DMS79 treated with DMSO at 0.1 percent for 48 hours (cell line): ENCODE measurements at regions not wholly inside any gene's neighbourhood (a gene's known extent, or its start where the extent isn't known, plus 50 kb on each side); places are given as distances from the start of the nearest gene placed in this dataset.
"Not testable (repeated sequence)": the region's sequence is repeated elsewhere in the genome, so short reads cannot be mapped to it uniquely, and the experiment has no call there.

Experiments used
- DNase-seq: peaks from one replicate; lab custom pipeline; 2025; lab: John Stamatoyannopoulos, UW

DNA sequence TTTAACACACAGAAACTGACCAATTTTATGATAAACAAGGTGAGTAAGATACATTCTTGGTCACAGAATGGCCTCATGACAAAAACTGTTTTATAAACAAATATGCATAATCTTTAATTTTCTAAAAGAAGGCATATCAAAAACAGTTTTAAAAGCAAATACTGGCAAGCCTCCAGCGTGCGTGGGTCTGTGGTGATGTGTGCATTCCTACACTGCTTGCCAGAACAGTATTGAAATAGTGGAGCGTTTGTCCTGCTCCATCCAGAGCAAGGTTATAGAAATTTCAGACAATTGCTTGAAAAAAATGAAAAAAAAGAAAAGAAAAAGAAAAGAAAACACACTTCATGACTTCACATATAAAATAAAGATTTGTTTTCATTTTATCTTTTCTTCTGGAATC, 140.9 kb downstream of the MZT1 start:
- no peak for DNase-seq

DNA sequence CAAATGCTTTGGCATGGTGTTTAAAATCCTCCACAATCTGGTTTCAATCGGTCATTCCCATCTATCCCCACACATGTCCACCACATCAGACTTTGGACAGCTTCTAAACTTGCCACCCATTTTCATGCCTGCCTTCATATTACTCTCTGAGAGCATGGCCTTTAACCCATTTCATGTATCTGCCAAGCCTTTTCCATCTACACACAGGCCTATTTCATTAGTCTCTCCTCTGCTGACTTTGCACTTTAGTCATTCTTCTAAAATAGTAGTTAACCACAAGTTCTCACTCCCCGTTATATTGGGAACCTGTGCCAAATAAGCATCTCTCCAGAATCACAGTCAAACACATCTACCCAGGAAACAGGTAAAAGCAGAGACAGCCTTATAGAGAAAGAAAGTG, 142.2 kb downstream of the MZT1 start:
- DNase-seq, result no peak

- DNase-seq, result no peak
Measured at GRCh38 chr13:72571191-72571590, 156.2 kb downstream of the MZT1 start.

GRCh38 chr13:72570019-72570418, 157.4 kb downstream of the MZT1 start:
- no peak for DNase-seq

DNA sequence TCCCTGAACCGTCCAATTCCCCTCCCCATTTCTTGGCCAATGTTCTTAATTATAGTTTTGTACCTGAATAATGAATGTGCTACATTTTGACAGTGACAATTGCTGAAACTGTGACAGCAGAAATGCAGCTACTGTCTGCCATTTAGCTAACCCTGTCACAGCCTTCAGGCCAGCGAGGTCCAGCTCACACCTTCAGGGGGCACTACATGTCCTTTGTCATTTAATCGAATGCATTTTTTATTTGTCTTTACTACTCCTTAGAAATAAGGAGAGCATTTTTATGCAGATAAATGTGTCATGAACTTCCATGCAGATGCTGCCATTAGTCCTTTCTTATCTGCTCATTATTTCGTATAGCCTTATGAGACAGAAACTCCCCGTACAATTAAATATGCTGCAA, 159.9 kb downstream of the MZT1 start:
- DNase-seq, result no peak

GRCh38 chr13:72566526-72566925, 160.9 kb downstream of the MZT1 start:
- DNase-seq, result no peak

DNA sequence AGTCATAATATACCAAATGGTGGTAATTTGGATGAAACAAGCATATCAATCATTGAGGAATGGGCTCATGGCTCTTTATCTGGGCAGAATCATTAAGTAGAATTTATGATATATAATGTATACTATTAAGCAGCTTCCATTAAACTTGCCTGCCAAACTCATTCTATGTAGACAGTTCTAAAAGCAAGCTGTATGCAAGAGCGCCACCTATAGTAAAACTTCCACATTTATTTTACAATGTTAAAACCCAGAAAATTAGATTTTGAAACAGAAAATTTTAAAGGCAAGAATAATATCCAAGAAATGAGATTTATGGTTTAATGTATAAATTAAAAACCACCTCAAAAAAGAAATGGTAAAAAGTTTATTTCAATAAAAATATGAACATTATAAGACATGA, 161.5 kb downstream of the MZT1 start:
- DNase-seq, result no peak

- no peak for DNase-seq
Measured at GRCh38 chr13:72562686-72563085, 164.7 kb downstream of the MZT1 start.

GRCh38 chr13:72561791-72562190, 165.6 kb downstream of the MZT1 start:
- no peak for DNase-seq

DNA sequence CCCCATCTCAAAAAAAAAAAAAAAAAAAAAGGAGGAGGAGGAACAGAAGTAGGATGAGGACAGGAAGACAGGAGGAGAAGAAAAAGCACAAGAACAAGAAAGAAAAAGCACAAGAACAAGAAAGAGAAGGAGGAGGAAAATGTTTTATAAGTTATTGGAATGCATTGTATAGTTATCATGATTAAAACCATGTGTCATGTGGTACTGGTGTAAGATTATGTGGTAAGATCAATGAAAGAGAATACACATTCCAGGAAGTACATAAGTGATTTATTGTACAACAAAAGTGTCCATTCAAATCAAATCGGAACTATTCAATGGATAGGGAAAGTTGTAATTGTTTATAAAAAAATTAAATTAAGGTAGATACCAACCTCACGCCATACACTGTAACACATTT, 167.7 kb downstream of the MZT1 start:
- no peak for DNase-seq

DNA sequence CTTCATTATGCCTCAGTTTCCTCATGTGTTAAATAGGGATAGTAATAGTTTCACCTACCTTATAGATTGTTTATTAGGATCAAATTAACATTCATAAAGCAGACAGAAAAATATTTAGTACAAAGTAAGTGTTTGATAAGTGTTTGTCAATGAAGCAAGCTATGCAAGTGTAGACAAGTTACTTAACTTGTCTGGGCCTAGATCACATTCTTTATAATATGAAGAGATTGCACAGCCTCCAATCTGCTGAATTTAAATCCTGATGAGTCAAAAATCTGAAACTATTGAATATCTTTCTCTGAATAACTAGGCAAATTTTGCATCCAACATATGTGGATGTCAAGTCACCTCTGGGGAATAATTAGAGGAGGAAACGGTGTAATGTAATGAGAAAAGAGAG, 170.5 kb downstream of the MZT1 start:
- DNase-seq, result no peak

- no peak for DNase-seq
Measured at GRCh38 chr13:72555601-72556000, 171.8 kb downstream of the MZT1 start.

- no peak for DNase-seq
Measured at GRCh38 chr13:72552731-72553130, 174.7 kb downstream of the MZT1 start.

GRCh38 chr13:72545895-72546294, 181.5 kb downstream of the MZT1 start:
- not testable (repeated sequence) for DNase-seq

- no peak for DNase-seq
Measured at GRCh38 chr13:72545030-72545719, 182.3 kb downstream of the MZT1 start.

DNA sequence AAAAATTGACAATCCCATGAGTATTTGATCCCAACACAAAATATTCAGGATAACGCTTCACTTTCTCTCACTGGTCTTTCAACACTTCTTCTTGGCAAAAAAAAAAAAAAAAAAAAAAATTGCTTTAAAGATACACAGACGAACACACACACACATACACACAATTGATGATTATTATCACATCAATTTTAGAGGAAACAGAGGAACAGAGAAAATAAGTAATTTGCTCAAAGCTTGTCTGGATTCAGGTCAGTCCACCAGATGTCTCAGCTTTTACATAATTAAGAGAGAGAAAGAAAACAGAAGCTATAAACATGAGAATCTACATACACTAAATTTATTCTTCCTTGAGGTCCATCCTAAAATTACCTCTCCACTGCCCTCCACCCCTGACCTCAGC, 183.4 kb downstream of the MZT1 start:
- DNase-seq, result no peak

DNA sequence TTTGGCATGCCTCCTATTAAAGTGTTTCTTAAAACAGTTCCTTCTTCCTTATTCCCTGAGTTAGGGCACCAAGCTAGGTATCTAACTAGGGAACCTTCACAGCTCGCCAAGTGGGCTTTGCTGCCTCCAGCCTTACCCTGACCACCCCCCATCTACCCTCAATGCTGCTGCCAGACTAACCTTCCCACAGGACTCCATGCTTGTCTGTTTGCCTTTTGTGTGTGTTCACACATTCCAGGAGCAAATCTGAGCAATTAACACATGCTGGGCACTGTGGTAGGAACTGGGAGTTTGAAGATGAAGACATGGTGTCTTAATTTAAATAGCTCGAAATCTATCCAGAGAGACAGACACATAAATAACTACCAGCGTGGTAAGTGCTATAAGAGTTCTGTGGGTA, 185.2 kb downstream of the MZT1 start:
- DNase-seq, result no peak

DNA sequence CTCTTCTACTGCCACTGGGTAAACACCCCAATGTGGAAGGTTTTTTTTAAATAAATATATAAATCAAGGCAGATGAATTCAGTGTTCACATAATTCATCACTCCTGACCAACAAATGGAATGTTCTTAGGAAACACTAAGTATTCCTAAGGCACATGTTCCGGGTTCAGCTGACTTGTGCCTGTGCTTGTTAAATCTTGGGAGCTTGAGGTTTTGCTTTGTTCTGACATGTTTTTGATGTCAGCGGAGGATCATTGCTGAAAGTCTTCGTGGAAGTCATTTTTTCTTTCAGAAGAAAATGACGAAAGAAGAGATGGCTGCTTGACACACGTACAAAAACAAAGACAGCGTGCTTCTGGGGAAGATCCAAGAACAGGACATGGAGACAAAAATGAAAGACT, 185.8 kb downstream of the MZT1 start:
- DNase-seq, result no peak

DNA sequence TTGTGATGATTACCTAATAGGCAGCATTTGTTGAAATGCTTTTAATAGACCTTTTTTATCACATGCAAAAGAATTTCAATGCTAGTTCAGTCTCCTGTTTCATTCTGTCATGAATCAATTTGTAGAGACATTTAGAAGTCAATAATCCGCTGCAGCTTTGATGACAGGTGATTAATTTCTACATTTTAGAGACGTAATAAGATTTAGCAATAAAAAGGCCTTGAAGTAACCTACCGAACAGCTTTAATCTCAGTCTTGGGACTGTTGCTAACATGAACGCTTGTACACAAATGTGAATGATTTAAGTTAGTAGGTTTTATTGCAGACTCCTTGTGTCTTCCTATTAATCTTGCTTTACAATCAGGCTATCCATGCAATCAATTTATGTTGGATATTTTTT, 186.5 kb downstream of the MZT1 start:
- no peak for DNase-seq

GRCh38 chr13:72539925-72540324, 187.5 kb downstream of the MZT1 start:
- DNase-seq, result no peak

GRCh38 chr13:72537782-72538181, 189.6 kb downstream of the MZT1 start:
- no peak for DNase-seq

- DNase-seq, result peak; percentile 22
Measured at GRCh38 chr13:72537395-72537780, 190.0 kb downstream of the MZT1 start.

GRCh38 chr13:72536714-72537394, 190.6 kb downstream of the MZT1 start:
- DNase-seq, result peak; percentile 28
